PC-3 (cell line): ENCODE measurements at regions not wholly inside any gene's neighbourhood (a gene's known extent, or its start where the extent isn't known, plus 50 kb on each side); places are given as distances from the start of the nearest gene placed in this dataset.

Source experiments
- CTCF ChIP-seq: fragments of 300-600 bp; sonication (generic); conservative IDR thresholded peaks from 2 replicates; pipeline ENCODE4 v1.5.1; 2017; ENCODE audit warnings: antibody characterized with exemption, low read depth, mild to moderate bottlenecking, low read length
- EZH2 ChIP-seq: fragments of 300-600 bp; sonication (generic); IDR thresholded peaks from one replicate; pipeline ENCODE4 v1.6.1; 2017; ENCODE audit warnings: antibody characterized with exemption, mild to moderate bottlenecking, low read length; ENCODE audit not compliant: unreplicated experiment

DNA sequence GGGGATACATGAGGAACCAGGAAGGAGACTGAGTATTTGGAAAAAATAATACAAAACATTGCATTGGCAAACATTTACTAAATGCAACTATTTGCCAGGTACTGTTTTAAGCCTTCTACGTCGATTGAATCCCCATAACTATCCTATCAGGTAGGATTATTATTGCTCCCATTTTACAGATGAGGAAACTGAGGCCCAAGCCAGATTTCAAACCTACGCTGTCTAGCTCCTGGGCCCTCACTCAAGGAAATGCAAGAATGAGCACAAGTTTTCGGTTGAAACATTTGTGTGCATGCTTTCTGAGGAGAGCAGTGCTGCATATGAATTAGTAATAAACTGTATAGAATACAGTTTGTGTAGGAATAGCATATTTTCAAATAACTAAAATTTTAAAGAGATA is 206.7 kb downstream of the CEP135 start:
- TF ChIP-seq CTCF (no peak), EZH2 (no peak)
